DOHH2 (cell line): ENCODE measurements at regions not wholly inside any gene's neighbourhood (a gene's known extent, or its start where the extent isn't known, plus 50 kb on each side); places are given as distances from the start of the nearest gene placed in this dataset.
"Not testable (repeated sequence)": the region's sequence is repeated elsewhere in the genome, so short reads cannot be mapped to it uniquely, and the experiment has no call there.

Experiments
- H3F3A ChIP-seq: fragments of 200-600 bp; sonication (generic), shearing (Covaris generic); 2 replicates; pipeline ENCODE4 v1.6.0; 2016; ENCODE audit warnings: antibody characterized with exemption, mild to moderate bottlenecking; ENCODE audit not compliant: control insufficient read depth, insufficient read depth
- H3K27ac ChIP-seq: fragments of 200-600 bp; sonication (generic); 2 replicates; pipeline ENCODE4 v1.5.1; 2014; ENCODE audit warnings: low read depth, mild to moderate bottlenecking, low read length, moderate library complexity
- H3K27me3 ChIP-seq: fragments of 200-600 bp; sonication (generic); 2 replicates; pipeline ENCODE4 v1.6.1; 2014; ENCODE audit warnings: mild to moderate bottlenecking, low read length, mixed read lengths; ENCODE audit not compliant: control insufficient read depth
- H3K36me3 ChIP-seq: fragments of 200-600 bp; sonication (generic); 2 replicates; pipeline ENCODE4 v1.6.1; 2014; ENCODE audit warnings: mild to moderate bottlenecking, low read length, moderate library complexity, mixed read lengths; ENCODE audit not compliant: control insufficient read depth
- H3K4me1 ChIP-seq: fragments of 200-600 bp; sonication (generic); 2 replicates; pipeline ENCODE4 v1.6.1; 2014; ENCODE audit warnings: mild to moderate bottlenecking, low read length, mixed read lengths; ENCODE audit not compliant: control insufficient read depth
- H3K4me2 ChIP-seq: fragments of 200-600 bp; sonication (generic); 2 replicates; pipeline ENCODE4 v1.6.0; 2014; ENCODE audit warnings: mild to moderate bottlenecking, low read length, moderate library complexity
- H3K4me3 ChIP-seq: fragments of 200-600 bp; sonication (generic); 2 replicates; pipeline ENCODE4 v1.5.1; 2014; ENCODE audit warnings: mild to moderate bottlenecking, low read length, mixed read lengths
- H3K79me2 ChIP-seq: fragments of 200-600 bp; sonication (generic); 2 replicates; pipeline ENCODE4 v1.6.1; 2014; ENCODE audit warnings: mild to moderate bottlenecking, low read length, mixed read lengths; ENCODE audit not compliant: control insufficient read depth
- H3K9me2 ChIP-seq: fragments of 200-600 bp; sonication (generic); replicated peaks from 2 replicates; pipeline ENCODE4 v1.6.1; 2014; ENCODE audit warnings: mild to moderate bottlenecking, low read length, mixed read lengths; ENCODE audit not compliant: control insufficient read depth
- H3K9me3 ChIP-seq: fragments of 200-600 bp; sonication (generic); 2 replicates; pipeline ENCODE4 v1.6.1; 2014; ENCODE audit warnings: antibody characterized with exemption, low read length, mixed read lengths; ENCODE audit not compliant: control insufficient read depth, insufficient read depth
- H4K20me1 ChIP-seq: fragments of 200-600 bp; sonication (generic); 2 replicates; pipeline ENCODE4 v1.6.0; 2014; ENCODE audit warnings: low read depth, mild to moderate bottlenecking, antibody characterized with exemption, low read length, moderate library complexity; ENCODE audit not compliant: control insufficient read depth, insufficient read depth
- EZH2phosphoT487 ChIP-seq: fragments of 200-600 bp; sonication (generic); IDR thresholded peaks from 2 replicates; pipeline ENCODE4 v1.6.1; 2017; ENCODE audit warnings: borderline replicate concordance, mild to moderate bottlenecking, antibody characterized with exemption, low read length, moderate library complexity, mixed read lengths
- TF ChIP-seq, protein P1 (sequence below): fragments of 200-600 bp; sonication (generic); IDR thresholded peaks from one replicate; pipeline ENCODE4 v1.5.1; 2014; ENCODE audit warnings: antibody characterized with exemption, mild to moderate bottlenecking, low read depth, low read length; ENCODE audit not compliant: poor library complexity, severe bottlenecking

GRCh38 chr5:155661859-155662258 is 648.3 kb downstream of the KIF4B start:
- H3K79me2 ChIP-seq: no peaks in the 10 kb centered on the region
- H3K4me1 ChIP-seq: no peaks in the 10 kb centered on the region
- H3K4me3 ChIP-seq: no peak overlapping the region
- H3K4me2 ChIP-seq: no peak overlapping the region
- H3K36me3 ChIP-seq: no peaks in the 10 kb centered on the region
- H3K9me3 ChIP-seq: no peaks in the 10 kb centered on the region
- H4K20me1 ChIP-seq: no peaks in the 10 kb centered on the region
- no peak overlapping the region for H3K27ac ChIP-seq
- TF ChIP-seq, protein P1, sequence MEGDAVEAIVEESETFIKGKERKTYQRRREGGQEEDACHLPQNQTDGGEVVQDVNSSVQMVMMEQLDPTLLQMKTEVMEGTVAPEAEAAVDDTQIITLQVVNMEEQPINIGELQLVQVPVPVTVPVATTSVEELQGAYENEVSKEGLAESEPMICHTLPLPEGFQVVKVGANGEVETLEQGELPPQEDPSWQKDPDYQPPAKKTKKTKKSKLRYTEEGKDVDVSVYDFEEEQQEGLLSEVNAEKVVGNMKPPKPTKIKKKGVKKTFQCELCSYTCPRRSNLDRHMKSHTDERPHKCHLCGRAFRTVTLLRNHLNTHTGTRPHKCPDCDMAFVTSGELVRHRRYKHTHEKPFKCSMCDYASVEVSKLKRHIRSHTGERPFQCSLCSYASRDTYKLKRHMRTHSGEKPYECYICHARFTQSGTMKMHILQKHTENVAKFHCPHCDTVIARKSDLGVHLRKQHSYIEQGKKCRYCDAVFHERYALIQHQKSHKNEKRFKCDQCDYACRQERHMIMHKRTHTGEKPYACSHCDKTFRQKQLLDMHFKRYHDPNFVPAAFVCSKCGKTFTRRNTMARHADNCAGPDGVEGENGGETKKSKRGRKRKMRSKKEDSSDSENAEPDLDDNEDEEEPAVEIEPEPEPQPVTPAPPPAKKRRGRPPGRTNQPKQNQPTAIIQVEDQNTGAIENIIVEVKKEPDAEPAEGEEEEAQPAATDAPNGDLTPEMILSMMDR: no peak
- no peak for TF ChIP-seq EZH2phosphoT487
- no peaks in the 10 kb centered on the region for H3F3A ChIP-seq
- H3K27me3 ChIP-seq: no peaks in the 10 kb centered on the region
- H3K9me2 ChIP-seq: no peaks in the 10 kb centered on the region

GRCh38 chr5:155665361-155665760 is 651.8 kb downstream of the KIF4B start:
- H3K4me3 ChIP-seq: no peak overlapping the region
- H3K36me3 ChIP-seq: no peaks in the 10 kb centered on the region
- H3K79me2 ChIP-seq: no peaks in the 10 kb centered on the region
- no peaks in the 10 kb centered on the region for H3K9me3 ChIP-seq
- no peaks in the 10 kb centered on the region for H3K27me3 ChIP-seq
- no peaks in the 10 kb centered on the region for H3K9me2 ChIP-seq
- H3K27ac ChIP-seq: no peak overlapping the region
- H4K20me1 ChIP-seq: no peaks in the 10 kb centered on the region
- TF ChIP-seq, protein P1: no peak
- no peak for TF ChIP-seq EZH2phosphoT487
- H3K4me1 ChIP-seq: no peaks in the 10 kb centered on the region
- no peak overlapping the region for H3K4me2 ChIP-seq
- no peaks in the 10 kb centered on the region for H3F3A ChIP-seq

GRCh38 chr5:155672001-155672400 is 655.0 kb upstream of the SGCD start:
- H3K27me3 ChIP-seq, H3K9me2 ChIP-seq, H3K36me3 ChIP-seq, H3K79me2 ChIP-seq, H3F3A ChIP-seq, H3K4me2 ChIP-seq, H3K27ac ChIP-seq, H3K4me3 ChIP-seq, H3K4me1 ChIP-seq, H3K9me3 ChIP-seq, H4K20me1 ChIP-seq: not testable (repeated sequence)

DNA sequence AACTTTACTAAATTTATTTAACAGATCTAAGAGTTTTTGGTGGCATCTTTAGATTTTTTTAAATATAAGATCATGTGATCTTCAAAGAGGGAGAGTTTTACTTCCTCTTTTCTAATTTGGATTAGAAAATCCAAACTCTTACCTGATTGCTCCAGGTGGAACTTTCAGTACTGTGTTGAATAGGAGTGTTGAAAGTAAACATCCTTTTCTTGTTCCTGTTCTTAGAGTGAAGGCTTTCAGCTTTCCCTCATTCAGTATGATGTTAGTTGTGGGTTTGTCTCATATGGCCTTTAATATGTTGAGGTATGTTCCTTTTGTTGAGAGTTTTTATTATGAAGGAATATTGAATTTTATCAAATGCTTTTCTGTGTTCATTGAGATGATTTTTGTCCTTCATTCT is 650.0 kb upstream of the SGCD start:
- no peak for TF ChIP-seq EZH2phosphoT487
- TF ChIP-seq, protein P1: no peak

More for the DNA sequence above, 650.0 kb upstream of the SGCD start:
- Histone ChIP-seq H3K4me1 (no peaks in the 10 kb centered on the region), H4K20me1 (no peaks in the 10 kb centered on the region), H3K9me2 (no peaks in the 10 kb centered on the region), H3K27ac (no peak overlapping the region), H3K4me3 (no peak overlapping the region), H3K4me2 (no peak overlapping the region), H3F3A (no peaks in the 10 kb centered on the region), H3K79me2 (no peaks in the 10 kb centered on the region), H3K9me3 (no peaks in the 10 kb centered on the region), H3K27me3 (no peaks in the 10 kb centered on the region), H3K36me3 (no peaks in the 10 kb centered on the region)
